ENCODE measurements at regions not wholly inside any gene's neighbourhood (a gene's known extent, or its start where the extent isn't known, plus 50 kb on each side); places are given as distances from the start of the nearest gene placed in this dataset.

DNA sequence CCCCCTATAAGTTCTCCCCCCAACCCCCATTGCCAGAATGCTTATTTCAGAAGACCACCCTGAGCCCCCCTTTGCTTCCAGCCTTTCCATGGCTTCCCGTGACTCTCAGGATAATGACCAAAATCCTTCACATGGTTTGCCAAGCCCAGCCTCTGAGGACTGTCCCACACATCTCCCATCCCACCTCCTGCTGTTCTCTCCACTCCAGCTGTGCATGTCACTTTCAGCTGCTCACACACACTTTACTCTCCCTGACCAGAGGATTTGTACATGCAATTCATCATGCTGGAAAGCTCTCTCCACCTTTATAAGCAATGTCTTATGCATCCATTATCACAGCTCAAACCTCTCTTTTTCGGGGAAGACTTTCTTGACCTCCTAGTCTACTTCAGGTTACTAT lies 164.2 kb downstream of the PRL start:
- no peak for DNase-seq (ENCODE audit: low read depth, low spot score)
- Histone ChIP-seq H3K36me3 (ENCODE audit: control insufficient read depth in 2 of 2, extremely low read depth in 1 of 2, insufficient read depth in 2 of 2, low read length in 2 of 2) (no peaks in the 10 kb centered on the region), H3K9ac (ENCODE audit: control insufficient read depth, extremely low read depth, insufficient read depth, low read length) (no peak overlapping the region), H4K20me1 (ENCODE audit: control insufficient read depth, extremely low read depth, insufficient read depth, low read length) (no peaks in the 10 kb centered on the region), H3K4me2 (ENCODE audit: control insufficient read depth, extremely low read depth, insufficient read depth, low read depth, low read length) (no peak overlapping the region), H2AFZ (ENCODE audit: control insufficient read depth, low read length) (no peak overlapping the region), H3K27ac (ENCODE audit: control insufficient read depth, insufficient read depth, low read length) (no peak overlapping the region), H3K27me3 (ENCODE audit: control insufficient read depth, extremely low read depth, insufficient read depth, low read length) (no peaks in the 10 kb centered on the region), H3K4me3 (ENCODE audit: control insufficient read depth in 2 of 3, extremely low read depth in 1 of 3, insufficient read depth in 2 of 3, low read depth in 1 of 3, low read length in 3 of 3) (no peak overlapping the region), H3K9me1 (ENCODE audit: control insufficient read depth, extremely low read depth, insufficient read depth, low read length) (no peaks in the 10 kb centered on the region), H3K9me3 (ENCODE audit: control insufficient read depth, low read depth, low read length) (no peaks in the 10 kb centered on the region), H3K4me1 (ENCODE audit: control insufficient read depth, extremely low read depth, insufficient read depth, low read length) (no peaks in the 10 kb centered on the region), H3K79me2 (ENCODE audit: control insufficient read depth, insufficient read depth, low read length) (no peaks in the 10 kb centered on the region)
- TF ChIP-seq EZH2 (IDR thresholded peaks at IDR 0.05; ENCODE audit: low read length): no peak
- TF ChIP-seq, protein P1, sequence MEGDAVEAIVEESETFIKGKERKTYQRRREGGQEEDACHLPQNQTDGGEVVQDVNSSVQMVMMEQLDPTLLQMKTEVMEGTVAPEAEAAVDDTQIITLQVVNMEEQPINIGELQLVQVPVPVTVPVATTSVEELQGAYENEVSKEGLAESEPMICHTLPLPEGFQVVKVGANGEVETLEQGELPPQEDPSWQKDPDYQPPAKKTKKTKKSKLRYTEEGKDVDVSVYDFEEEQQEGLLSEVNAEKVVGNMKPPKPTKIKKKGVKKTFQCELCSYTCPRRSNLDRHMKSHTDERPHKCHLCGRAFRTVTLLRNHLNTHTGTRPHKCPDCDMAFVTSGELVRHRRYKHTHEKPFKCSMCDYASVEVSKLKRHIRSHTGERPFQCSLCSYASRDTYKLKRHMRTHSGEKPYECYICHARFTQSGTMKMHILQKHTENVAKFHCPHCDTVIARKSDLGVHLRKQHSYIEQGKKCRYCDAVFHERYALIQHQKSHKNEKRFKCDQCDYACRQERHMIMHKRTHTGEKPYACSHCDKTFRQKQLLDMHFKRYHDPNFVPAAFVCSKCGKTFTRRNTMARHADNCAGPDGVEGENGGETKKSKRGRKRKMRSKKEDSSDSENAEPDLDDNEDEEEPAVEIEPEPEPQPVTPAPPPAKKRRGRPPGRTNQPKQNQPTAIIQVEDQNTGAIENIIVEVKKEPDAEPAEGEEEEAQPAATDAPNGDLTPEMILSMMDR (optimal IDR thresholded peaks at IDR 0.05 in 1 of 3, IDR thresholded peaks at IDR 0.05 in 1 of 3, conservative IDR thresholded peaks at IDR 0.05 in 1 of 3; ENCODE audit: extremely low read depth in 1 of 3, insufficient read depth in 2 of 3, low read length in 3 of 3): no peak
- dilution Hi-C loops (cut with MboI; ENCODE audit: extremely low pct_ligation_motif_present, low sequenced_read_pairs): no loop called here
- no peak for FAIRE-seq

DNA sequence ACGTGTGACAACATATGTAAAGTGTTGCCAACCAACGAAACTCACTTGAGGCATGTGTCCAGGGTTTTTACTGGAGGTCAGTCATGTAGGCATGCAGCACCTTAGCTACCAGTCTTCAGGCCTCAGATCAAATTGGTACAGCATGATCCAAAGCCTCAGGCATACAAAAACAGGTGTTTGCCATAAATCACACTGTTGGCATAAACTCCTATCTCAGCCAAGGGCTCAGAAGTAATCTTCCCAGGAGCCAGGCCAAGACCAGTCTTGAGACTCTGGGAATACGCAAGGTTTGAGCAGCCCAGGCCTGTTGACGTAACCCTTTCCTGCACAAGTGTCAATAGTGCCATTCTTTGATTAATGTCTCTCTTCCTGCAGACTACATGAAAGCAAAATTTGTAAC lies 163.5 kb downstream of the PRL start:
- Histone ChIP-seq H3K27ac (ENCODE audit: control insufficient read depth, insufficient read depth, low read length) (no peak overlapping the region), H3K27me3 (ENCODE audit: control insufficient read depth, extremely low read depth, insufficient read depth, low read length) (no peaks in the 10 kb centered on the region), H3K4me1 (ENCODE audit: control insufficient read depth, extremely low read depth, insufficient read depth, low read length) (no peaks in the 10 kb centered on the region), H3K4me2 (ENCODE audit: control insufficient read depth, extremely low read depth, insufficient read depth, low read depth, low read length) (no peak overlapping the region), H3K4me3 (ENCODE audit: control insufficient read depth in 2 of 3, extremely low read depth in 1 of 3, insufficient read depth in 2 of 3, low read depth in 1 of 3, low read length in 3 of 3) (no peak overlapping the region), H4K20me1 (ENCODE audit: control insufficient read depth, extremely low read depth, insufficient read depth, low read length) (no peaks in the 10 kb centered on the region), H3K9me1 (ENCODE audit: control insufficient read depth, extremely low read depth, insufficient read depth, low read length) (no peaks in the 10 kb centered on the region), H3K36me3 (ENCODE audit: control insufficient read depth in 2 of 2, extremely low read depth in 1 of 2, insufficient read depth in 2 of 2, low read length in 2 of 2) (no peaks in the 10 kb centered on the region), H3K79me2 (ENCODE audit: control insufficient read depth, insufficient read depth, low read length) (no peaks in the 10 kb centered on the region), H2AFZ (ENCODE audit: control insufficient read depth, low read length) (no peak overlapping the region), H3K9me3 (ENCODE audit: control insufficient read depth, low read depth, low read length) (no peaks in the 10 kb centered on the region), H3K9ac (ENCODE audit: control insufficient read depth, extremely low read depth, insufficient read depth, low read length) (no peak overlapping the region)
- FAIRE-seq (no peak), DNase-seq (ENCODE audit: low read depth, low spot score) (no peak)
- dilution Hi-C loops (cut with MboI; ENCODE audit: extremely low pct_ligation_motif_present, low sequenced_read_pairs): no loop called here
- TF ChIP-seq, protein P1 (optimal IDR thresholded peaks at IDR 0.05 in 1 of 3, IDR thresholded peaks at IDR 0.05 in 1 of 3, conservative IDR thresholded peaks at IDR 0.05 in 1 of 3; ENCODE audit: extremely low read depth in 1 of 3, insufficient read depth in 2 of 3, low read length in 3 of 3): no peak
- no peak for TF ChIP-seq EZH2 (IDR thresholded peaks at IDR 0.05; ENCODE audit: low read length)

All from keratinocyte (primary cell).